ENCODE measurements at regions not wholly inside any gene's neighbourhood (a gene's known extent, or its start where the extent isn't known, plus 50 kb on each side); places are given as distances from the start of the nearest gene placed in this dataset.
"Not testable (repeated sequence)": the region's sequence is repeated elsewhere in the genome, so short reads cannot be mapped to it uniquely, and the experiment has no call there.

GRCh38 chr16:19963301-19963700, 78.7 kb upstream of the GPRC5B start:
- no peak for TF ChIP-seq CTCF (conservative IDR thresholded peaks at IDR 0.05; ENCODE audit: low read depth, low read length)
- no peak for DNase-seq (ENCODE audit: low read depth)
- H3K4me3 ChIP-seq (ENCODE audit: low read length): no peak overlapping the region

GRCh38 chr16:19960183-19960582, 75.5 kb upstream of the GPRC5B start:
- no peak overlapping the region for H3K4me3 ChIP-seq (ENCODE audit: low read length)
- TF ChIP-seq CTCF (conservative IDR thresholded peaks at IDR 0.05; ENCODE audit: low read depth, low read length): no peak
- DNase-seq (ENCODE audit: low read depth): no peak

- DNase-seq (ENCODE audit: low read depth): no peak
- TF ChIP-seq CTCF (conservative IDR thresholded peaks at IDR 0.05; ENCODE audit: low read depth, low read length): no peak
- no peak overlapping the region for H3K4me3 ChIP-seq (ENCODE audit: low read length)
These were observed 75.1 kb upstream of the GPRC5B start for GRCh38 chr16:19959736-19960135.

GRCh38 chr16:19955896-19956295, 71.2 kb upstream of the GPRC5B start:
- DNase-seq (ENCODE audit: low read depth); H3K4me3 ChIP-seq (ENCODE audit: low read length): not testable (repeated sequence)

GRCh38 chr16:19955084-19955483, 70.4 kb upstream of the GPRC5B start:
- not testable (repeated sequence) for DNase-seq (ENCODE audit: low read depth); H3K4me3 ChIP-seq (ENCODE audit: low read length)

- peak; percentile 2 for TF ChIP-seq CTCF (conservative IDR thresholded peaks at IDR 0.05; ENCODE audit: low read depth, low read length)
- no peak for DNase-seq (ENCODE audit: low read depth)
- H3K4me3 ChIP-seq (ENCODE audit: low read length): no peak overlapping the region
These were observed 63.8 kb upstream of the GPRC5B start for GRCh38 chr16:19948186-19949104.

- DNase-seq (ENCODE audit: low read depth): no peak
- no peak for TF ChIP-seq CTCF (conservative IDR thresholded peaks at IDR 0.05; ENCODE audit: low read depth, low read length)
- H3K4me3 ChIP-seq (ENCODE audit: low read length): no peak overlapping the region
These were observed 61.3 kb upstream of the GPRC5B start for GRCh38 chr16:19945934-19946333.

GRCh38 chr16:19940195-19940594, 55.5 kb upstream of the GPRC5B start:
- DNase-seq (ENCODE audit: low read depth): no peak

More at GRCh38 chr16:19940195-19940594, 55.5 kb upstream of the GPRC5B start:
- no peak for TF ChIP-seq CTCF (conservative IDR thresholded peaks at IDR 0.05; ENCODE audit: low read depth, low read length)
- no peak overlapping the region for H3K4me3 ChIP-seq (ENCODE audit: low read length)
